ENCODE measurements at regions not wholly inside any gene's neighbourhood (a gene's known extent, or its start where the extent isn't known, plus 50 kb on each side); places are given as distances from the start of the nearest gene placed in this dataset.

- TF ChIP-seq CTCF (IDR thresholded peaks at IDR 0.05) (no peak), POLR2A (IDR thresholded peaks at IDR 0.05) (no peak)
Measured at GRCh38 chr10:57654856-57655255, 612.8 kb downstream of the IPMK start.

Measured in tibial nerve (tissue), 3 donors.